ENCODE measurements at regions not wholly inside any gene's neighbourhood (a gene's known extent, or its start where the extent isn't known, plus 50 kb on each side); places are given as distances from the start of the nearest gene placed in this dataset.

- Histone ChIP-seq H3K79me2 (ENCODE audit: control insufficient read depth, insufficient read depth, low read length, poor library complexity) (peaks cover 2% of the 10 kb centered on the region), H3K79me1 (ENCODE audit: low read length) (peaks cover 12% of the 10 kb centered on the region), H2AK5ac (ENCODE audit: low read length) (no peak overlapping the region), H3K36me3 (ENCODE audit: control insufficient read depth in 1 of 2, insufficient read depth in 2 of 2, low read length in 2 of 2) (no peaks in the 10 kb centered on the region), H3K4me3 (ENCODE audit: low read depth, low read length) (no peak overlapping the region), H3K27me3 (ENCODE audit: insufficient read depth, low read length) (no peaks in the 10 kb centered on the region), H4K91ac (ENCODE audit: low read depth, low read length) (no peak overlapping the region), H3K4me1 (ENCODE audit: control insufficient read depth in 1 of 2, insufficient read depth in 2 of 2, low read length in 2 of 2) (peaks cover 13 to 17% of the 10 kb centered on the region in 2 experiments), H2AFZ (ENCODE audit: insufficient read depth, low read length, poor library complexity) (no peak overlapping the region), H3K4me2 (ENCODE audit: low read length) (no peak overlapping the region), H3K18ac (ENCODE audit: low read length) (no peak overlapping the region), H3K9ac (ENCODE audit: low read length) (no peak overlapping the region), H3K27ac (ENCODE audit: low read depth, low read length) (no peak overlapping the region), H2BK5ac (ENCODE audit: low read depth, low read length, poor library complexity) (no peak overlapping the region), H4K8ac (ENCODE audit: low read depth, low read length) (no peak overlapping the region), H3K23ac (ENCODE audit: low read length) (no peak overlapping the region), H2BK120ac (ENCODE audit: insufficient read depth, low read length, poor library complexity) (no peak overlapping the region), H3K4ac (ENCODE audit: low read depth, low read length) (no peak overlapping the region), H4K12ac (ENCODE audit: low read depth, low read length) (no peak overlapping the region), H3K14ac (ENCODE audit: low read length) (no peak overlapping the region), H3K9me3 (ENCODE audit: insufficient read depth, low read depth, low read length) (peaks cover 2% of the 10 kb centered on the region), H2BK12ac (ENCODE audit: low read length) (no peak overlapping the region)
- WGBS (ENCODE audit: extremely low coverage, insufficient coverage, insufficient read length) = no CpG with 5 or more reads among the region's 3 CpGs
- DNase-seq = no peak
These were observed 360.1 kb downstream of the TNS3 start for GRCh38 chr7:47221826-47222225.

GRCh38 chr7:47218378-47219176 is 363.3 kb downstream of the TNS3 start:
- Histone ChIP-seq H3K23ac (ENCODE audit: low read length) (no peak overlapping the region), H3K27me3 (ENCODE audit: insufficient read depth, low read length) (no peaks in the 10 kb centered on the region), H3K9me3 (ENCODE audit: insufficient read depth, low read depth, low read length) (peaks cover 2% of the 10 kb centered on the region), H3K79me1 (ENCODE audit: low read length) (peaks cover 14% of the 10 kb centered on the region), H3K36me3 (ENCODE audit: control insufficient read depth in 1 of 2, insufficient read depth in 2 of 2, low read length in 2 of 2) (no peaks in the 10 kb centered on the region), H3K9ac (ENCODE audit: low read length) (no peak overlapping the region), H3K18ac (ENCODE audit: low read length) (peak overlapping the region; percentile 16), H3K4me1 (ENCODE audit: control insufficient read depth in 1 of 2, insufficient read depth in 2 of 2, low read length in 2 of 2) (peaks cover 13% of the 10 kb centered on the region in 2 experiments), H3K27ac (ENCODE audit: low read depth, low read length) (no peak overlapping the region), H3K79me2 (ENCODE audit: control insufficient read depth, insufficient read depth, low read length, poor library complexity) (peaks cover 2% of the 10 kb centered on the region), H2AK5ac (ENCODE audit: low read length) (peak overlapping the region; percentile 75), H2BK5ac (ENCODE audit: low read depth, low read length, poor library complexity) (no peak overlapping the region), H4K12ac (ENCODE audit: low read depth, low read length) (no peak overlapping the region), H3K4me3 (ENCODE audit: low read depth, low read length) (no peak overlapping the region), H3K4me2 (ENCODE audit: low read length) (no peak overlapping the region), H2BK12ac (ENCODE audit: low read length) (peak overlapping the region; percentile 85), H3K4ac (ENCODE audit: low read depth, low read length) (peak overlapping the region; percentile 24), H2AFZ (ENCODE audit: insufficient read depth, low read length, poor library complexity) (no peak overlapping the region), H3K14ac (ENCODE audit: low read length) (peak overlapping the region; percentile 33), H2BK120ac (ENCODE audit: insufficient read depth, low read length, poor library complexity) (peak overlapping the region; percentile 50), H4K8ac (ENCODE audit: low read depth, low read length) (no peak overlapping the region), H4K91ac (ENCODE audit: low read depth, low read length) (peak overlapping the region; percentile 71)
- no peak for DNase-seq
- WGBS (ENCODE audit: extremely low coverage, insufficient coverage, insufficient read length) = no CpG with 5 or more reads among the region's 9 CpGs

- H3K27ac ChIP-seq (ENCODE audit: low read depth, low read length) = peak overlapping the region; percentile 51
- H2AFZ ChIP-seq (ENCODE audit: insufficient read depth, low read length, poor library complexity) = no peak overlapping the region
- peak overlapping the region; percentile 58 for H2BK5ac ChIP-seq (ENCODE audit: low read depth, low read length, poor library complexity)
- peak in 1 of 2 donors; percentile 25 for DNase-seq
- peak overlapping the region; percentile 63 for H2BK12ac ChIP-seq (ENCODE audit: low read length)
- H4K12ac ChIP-seq (ENCODE audit: low read depth, low read length) = no peak overlapping the region
- peaks cover 14% of the 10 kb centered on the region for H3K79me1 ChIP-seq (ENCODE audit: low read length)
- no peaks in the 10 kb centered on the region for H3K27me3 ChIP-seq (ENCODE audit: insufficient read depth, low read length)
- peaks cover 2% of the 10 kb centered on the region for H3K79me2 ChIP-seq (ENCODE audit: control insufficient read depth, insufficient read depth, low read length, poor library complexity)
- peak overlapping the region; percentile 16 for H3K18ac ChIP-seq (ENCODE audit: low read length)
- H3K9me3 ChIP-seq (ENCODE audit: insufficient read depth, low read depth, low read length) = peaks cover 2% of the 10 kb centered on the region
- H3K14ac ChIP-seq (ENCODE audit: low read length) = no peak overlapping the region
- no CpG with 5 or more reads among the region's 7 CpGs for WGBS (ENCODE audit: extremely low coverage, insufficient coverage, insufficient read length)
- no peak overlapping the region for H3K4me3 ChIP-seq (ENCODE audit: low read depth, low read length)
- peak overlapping the region; percentile 71 for H4K91ac ChIP-seq (ENCODE audit: low read depth, low read length)
- H2BK120ac ChIP-seq (ENCODE audit: insufficient read depth, low read length, poor library complexity) = peak overlapping the region; percentile 67
- no peak overlapping the region for H3K9ac ChIP-seq (ENCODE audit: low read length)
- H3K36me3 ChIP-seq (ENCODE audit: control insufficient read depth in 1 of 2, insufficient read depth in 2 of 2, low read length in 2 of 2) = no peaks in the 10 kb centered on the region
- peak overlapping the region; percentile 43 for H2AK5ac ChIP-seq (ENCODE audit: low read length)
- H3K23ac ChIP-seq (ENCODE audit: low read length) = no peak overlapping the region
- no peak overlapping the region for H3K4me2 ChIP-seq (ENCODE audit: low read length)
- peaks cover 13% of the 10 kb centered on the region in 2 experiments for H3K4me1 ChIP-seq (ENCODE audit: control insufficient read depth in 1 of 2, insufficient read depth in 2 of 2, low read length in 2 of 2)
- no peak overlapping the region for H3K4ac ChIP-seq (ENCODE audit: low read depth, low read length)
- no peak overlapping the region for H4K8ac ChIP-seq (ENCODE audit: low read depth, low read length)
These were observed 364.1 kb downstream of the TNS3 start for GRCh38 chr7:47217570-47218360.

- Histone ChIP-seq H4K12ac (ENCODE audit: low read depth, low read length) (no peak overlapping the region), H3K4me2 (ENCODE audit: low read length) (no peak overlapping the region), H3K14ac (ENCODE audit: low read length) (peak overlapping the region; percentile 59), H2BK12ac (ENCODE audit: low read length) (peak overlapping the region; percentile 63), H3K23ac (ENCODE audit: low read length) (no peak overlapping the region), H3K4me3 (ENCODE audit: low read depth, low read length) (no peak overlapping the region), H3K79me2 (ENCODE audit: control insufficient read depth, insufficient read depth, low read length, poor library complexity) (peaks cover 2% of the 10 kb centered on the region), H3K27me3 (ENCODE audit: insufficient read depth, low read length) (no peaks in the 10 kb centered on the region), H2AFZ (ENCODE audit: insufficient read depth, low read length, poor library complexity) (no peak overlapping the region), H4K8ac (ENCODE audit: low read depth, low read length) (no peak overlapping the region), H3K27ac (ENCODE audit: low read depth, low read length) (peak overlapping the region; percentile 51), H4K91ac (ENCODE audit: low read depth, low read length) (peak overlapping the region; percentile 70), H3K79me1 (ENCODE audit: low read length) (peaks cover 15% of the 10 kb centered on the region), H3K9ac (ENCODE audit: low read length) (no peak overlapping the region), H3K18ac (ENCODE audit: low read length) (peak overlapping the region; percentile 67), H3K9me3 (ENCODE audit: insufficient read depth, low read depth, low read length) (peaks cover 2% of the 10 kb centered on the region), H2AK5ac (ENCODE audit: low read length) (no peak overlapping the region), H3K4me1 (ENCODE audit: control insufficient read depth in 1 of 2, insufficient read depth in 2 of 2, low read length in 2 of 2) (peaks cover 14% of the 10 kb centered on the region in 2 experiments), H2BK5ac (ENCODE audit: low read depth, low read length, poor library complexity) (peak overlapping the region; percentile 58), H2BK120ac (ENCODE audit: insufficient read depth, low read length, poor library complexity) (peak overlapping the region; percentile 67), H3K36me3 (ENCODE audit: control insufficient read depth in 1 of 2, insufficient read depth in 2 of 2, low read length in 2 of 2) (no peaks in the 10 kb centered on the region), H3K4ac (ENCODE audit: low read depth, low read length) (no peak overlapping the region)
- no peak for DNase-seq
- no CpG with 5 or more reads among the region's 3 CpGs for WGBS (ENCODE audit: extremely low coverage, insufficient coverage, insufficient read length)
These were observed 364.8 kb downstream of the TNS3 start for GRCh38 chr7:47217086-47217485.
